A549 (cell line): ENCODE measurements at regions not wholly inside any gene's neighbourhood (a gene's known extent, or its start where the extent isn't known, plus 50 kb on each side); places are given as distances from the start of the nearest gene placed in this dataset.
"Not testable (repeated sequence)": the region's sequence is repeated elsewhere in the genome, so short reads cannot be mapped to it uniquely, and the experiment has no call there.

Experiments
- BCL3 ChIP-seq: fragments of >200 bp; sonication (Bioruptor Twin); formaldehyde crosslinking; IDR thresholded peaks from 3 replicates; pipeline ENCODE4 v1.6.1; 2016
- CTCF ChIP-seq: fragments of >200 bp; sonication (Bioruptor Twin); formaldehyde crosslinking; IDR thresholded peaks from 3 replicates; pipeline ENCODE4 v1.5.1; 2016
- E2F6 ChIP-seq: IDR thresholded peaks from 2 replicates; pipeline ENCODE4 v1.6.1; 2012; ENCODE audit warnings: low read depth, borderline replicate concordance
- EP300 ChIP-seq, 2 experiments: fragments of >200 bp; sonication (Bioruptor Twin); formaldehyde crosslinking; IDR thresholded peaks; 2 replicates in 1 of 2; 3 replicates in 1 of 2; pipeline ENCODE4 v1.6.1; 2016 to 2017
- ESRRA ChIP-seq: fragments of 150-350 bp; IDR thresholded peaks from 2 replicates; pipeline ENCODE4 v1.6.1; 2014; ENCODE audit warnings: mild to moderate bottlenecking, low read length, borderline replicate concordance
- FOSL2 ChIP-seq, 2 experiments: fragments of 450-650 bp in 1 of 2; fragments of >200 bp in 1 of 2; sonication (Bioruptor Twin) in 1 of 2; formaldehyde crosslinking; IDR thresholded peaks; 2 replicates each; pipeline versions ENCODE4 v1.5.0 to v1.6.1; 2016 to 2020; ENCODE audit warnings: mild to moderate bottlenecking in 1 of 2, moderate library complexity in 1 of 2
- HOXA7 ChIP-seq: fragments of 250-450 bp; sonication (Bioruptor Pico); IDR thresholded peaks from 2 replicates; pipeline ENCODE4 v1.5.0; 2020; ENCODE audit warnings: mild to moderate bottlenecking, moderate library complexity
- JUN ChIP-seq, 2 experiments: fragments of >200 bp; sonication (Bioruptor Twin); formaldehyde crosslinking; IDR thresholded peaks; 2 replicates in 1 of 2; 3 replicates in 1 of 2; pipeline ENCODE4 v1.6.1; 2016 to 2017
- NR3C1 ChIP-seq: fragments of >200 bp; sonication (Bioruptor Twin); formaldehyde crosslinking; IDR thresholded peaks from 3 replicates; pipeline ENCODE4 v1.6.1; 2017
- RAD21 ChIP-seq, 2 experiments: fragments of >200 bp in 1 of 2; sonication (Bioruptor Twin) in 1 of 2; formaldehyde crosslinking in 1 of 2; IDR thresholded peaks in 1 of 2; conservative IDR thresholded peaks in 1 of 2; 2 replicates in 1 of 2; 3 replicates in 1 of 2; pipeline ENCODE4 v1.6.1; 2012 to 2018; ENCODE audit warnings: inconsistent platforms in 1 of 2
- REST ChIP-seq: fragments of 200-600 bp; sonication (generic); IDR thresholded peaks from 2 replicates; pipeline ENCODE4 v1.6.1; 2016; ENCODE audit warnings: antibody characterized with exemption, mild to moderate bottlenecking, moderate library complexity
- RFX5 ChIP-seq: fragments of 450-650 bp; IDR thresholded peaks from 2 replicates; pipeline ENCODE4 v1.7.1; 2014; ENCODE audit warnings: antibody characterized with exemption, mild to moderate bottlenecking, moderate library complexity

- TF ChIP-seq RFX5; NR3C1; ESRRA; JUN (IDR thresholded peaks at IDR 0.05); EP300 (IDR thresholded peaks at IDR 0.05); BCL3; HOXA7 (CRISPR knock-in tag); CTCF; REST; E2F6; FOSL2 (IDR thresholded peaks at IDR 0.05); FOSL2 (CRISPR knock-in tag; IDR thresholded peaks at IDR 0.05); RAD21 (conservative IDR thresholded peaks at IDR 0.05 in 1 of 2, IDR thresholded peaks at IDR 0.05 in 1 of 2): not testable (repeated sequence)
Measured at GRCh38 chr17:43289670-43290069, 55.9 kb upstream of the RNU2-1 start.
